HEK293T (cell line): ENCODE measurements at regions not wholly inside any gene's neighbourhood (a gene's known extent, or its start where the extent isn't known, plus 50 kb on each side); places are given as distances from the start of the nearest gene placed in this dataset.

Experiments
- ELF4 ChIP-seq: fragments of 450-650 bp; IDR thresholded peaks from 2 replicates; pipeline ENCODE4 v1.6.1; 2017; ENCODE audit warnings: antibody characterized with exemption
- FOXA1 ChIP-seq: fragments of 450-650 bp; IDR thresholded peaks from 2 replicates; pipeline ENCODE4 v1.6.1; 2016; ENCODE audit warnings: mild to moderate bottlenecking
- FOXM1 ChIP-seq: fragments of 450-650 bp; IDR thresholded peaks from 2 replicates; pipeline ENCODE4 v1.6.1; 2017; ENCODE audit warnings: mild to moderate bottlenecking, borderline replicate concordance
- HDGF ChIP-seq: fragments of 450-650 bp; IDR thresholded peaks from 2 replicates; pipeline ENCODE4 v1.6.1; 2017; ENCODE audit warnings: antibody characterized with exemption, borderline replicate concordance
- NFRKB ChIP-seq: fragments of 450-650 bp; IDR thresholded peaks from 2 replicates; pipeline ENCODE4 v1.6.1; 2016; ENCODE audit warnings: mild to moderate bottlenecking, moderate library complexity
- SP1 ChIP-seq: fragments of 450-650 bp; IDR thresholded peaks from 2 replicates; pipeline ENCODE4 v1.6.1; 2017
- SUZ12 ChIP-seq: fragments of 450-650 bp; IDR thresholded peaks from 2 replicates; pipeline ENCODE4 v1.6.1; 2016; ENCODE audit warnings: mild to moderate bottlenecking
- TARDBP ChIP-seq: fragments of 450-650 bp; IDR thresholded peaks from 2 replicates; pipeline ENCODE4 v1.6.1; 2016
- TF ChIP-seq, protein P1 (sequence below): fragments of 450-650 bp; IDR thresholded peaks from 2 replicates; pipeline ENCODE4 v1.6.1; 2016

DNA sequence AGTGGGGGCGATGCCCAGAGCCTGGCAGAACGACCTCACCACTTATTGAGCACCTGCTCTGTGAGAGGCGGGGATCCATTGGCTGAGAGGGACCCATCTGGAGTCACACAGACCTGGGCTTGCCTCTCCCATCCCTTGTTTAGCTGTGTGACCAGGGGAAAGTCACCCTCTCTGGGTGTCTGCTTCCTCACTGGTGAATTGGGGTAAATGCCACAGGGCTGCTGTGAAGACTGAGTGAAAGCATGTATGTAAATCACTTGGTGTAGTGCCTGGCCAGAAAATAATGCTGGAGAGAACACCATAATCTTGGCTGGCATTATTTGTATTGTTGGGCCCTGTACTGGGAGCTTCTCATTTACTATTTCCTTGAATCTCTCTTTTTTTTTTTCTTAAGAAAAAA, 83.4 kb upstream of the PRL start:
- TF ChIP-seq FOXM1 (no peak), ELF4 (no peak), HDGF (no peak), TARDBP (no peak), SP1 (no peak), NFRKB (no peak), SUZ12 (no peak), FOXA1 (no peak)
- TF ChIP-seq, protein P1, sequence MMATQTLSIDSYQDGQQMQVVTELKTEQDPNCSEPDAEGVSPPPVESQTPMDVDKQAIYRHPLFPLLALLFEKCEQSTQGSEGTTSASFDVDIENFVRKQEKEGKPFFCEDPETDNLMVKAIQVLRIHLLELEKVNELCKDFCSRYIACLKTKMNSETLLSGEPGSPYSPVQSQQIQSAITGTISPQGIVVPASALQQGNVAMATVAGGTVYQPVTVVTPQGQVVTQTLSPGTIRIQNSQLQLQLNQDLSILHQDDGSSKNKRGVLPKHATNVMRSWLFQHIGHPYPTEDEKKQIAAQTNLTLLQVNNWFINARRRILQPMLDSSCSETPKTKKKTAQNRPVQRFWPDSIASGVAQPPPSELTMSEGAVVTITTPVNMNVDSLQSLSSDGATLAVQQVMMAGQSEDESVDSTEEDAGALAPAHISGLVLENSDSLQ, result no peak
